ENCODE measurements at regions not wholly inside any gene's neighbourhood (a gene's known extent, or its start where the extent isn't known, plus 50 kb on each side); places are given as distances from the start of the nearest gene placed in this dataset.

DNA sequence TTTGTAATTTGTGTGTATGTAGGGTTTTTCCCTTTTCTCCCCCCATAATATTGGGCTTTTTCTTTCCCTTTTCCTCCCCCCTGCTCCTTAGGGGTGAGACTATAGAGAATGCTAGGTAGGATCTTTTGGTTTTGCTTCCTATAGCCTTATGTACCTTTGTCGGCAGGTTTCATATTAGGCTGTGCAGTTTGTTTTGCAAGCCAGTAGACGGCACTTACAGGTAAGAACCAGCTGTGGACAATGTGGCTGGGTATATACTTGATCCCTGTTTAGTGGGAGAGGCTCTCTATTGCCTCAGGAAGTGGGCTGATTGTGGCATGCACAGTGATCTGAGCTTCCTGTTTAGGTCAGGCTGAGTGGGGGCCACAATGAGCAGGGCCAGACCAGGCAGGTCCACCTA, 359.2 kb upstream of the OBI1 start:
- no peak overlapping the region for H3K4me3 ChIP-seq (ENCODE audit: low read length, poor library complexity, severe bottlenecking)
- no peaks in the 10 kb centered on the region for H3K27me3 ChIP-seq (ENCODE audit: insufficient read depth, low read length, poor library complexity, severe bottlenecking)
- no peaks in the 10 kb centered on the region for H3K4me1 ChIP-seq (ENCODE audit: insufficient read depth, low read length, poor library complexity, severe bottlenecking)
- H2AFZ ChIP-seq (ENCODE audit: low read length): no peak overlapping the region
- TF ChIP-seq CTCF (conservative IDR thresholded peaks at IDR 0.05; ENCODE audit: low read length): peak; percentile 55
- no peak for TF ChIP-seq EZH2phosphoT487 (IDR thresholded peaks at IDR 0.05; ENCODE audit: borderline replicate concordance)
- no peaks in the 10 kb centered on the region for H4K20me1 ChIP-seq (ENCODE audit: insufficient read depth, low read length, poor library complexity, severe bottlenecking)
- no peaks in the 10 kb centered on the region for H3F3A ChIP-seq (ENCODE audit: low read depth)
- H3K36me3 ChIP-seq (ENCODE audit: insufficient read depth, low read length): no peaks in the 10 kb centered on the region
- H3K79me2 ChIP-seq (ENCODE audit: insufficient read depth, low read length): no peaks in the 10 kb centered on the region
- H3K4me2 ChIP-seq (ENCODE audit: low read depth, low read length, poor library complexity, severe bottlenecking): no peak overlapping the region
- H3K9ac ChIP-seq (ENCODE audit: low read depth, low read length, poor library complexity, severe bottlenecking): no peak overlapping the region
- H3K9me3 ChIP-seq (ENCODE audit: insufficient read depth, low read depth, low read length): peaks cover 6% of the 10 kb centered on the region
- no peaks in the 10 kb centered on the region for H3K9me2 ChIP-seq (replicated peaks; ENCODE audit: low read depth, low read length)

- Histone ChIP-seq H3F3A (ENCODE audit: low read depth) (no peaks in the 10 kb centered on the region), H3K9ac (ENCODE audit: low read depth, low read length, poor library complexity, severe bottlenecking) (no peak overlapping the region), H3K4me1 (ENCODE audit: insufficient read depth, low read length, poor library complexity, severe bottlenecking) (no peaks in the 10 kb centered on the region), H4K20me1 (ENCODE audit: insufficient read depth, low read length, poor library complexity, severe bottlenecking) (no peaks in the 10 kb centered on the region), H3K4me2 (ENCODE audit: low read depth, low read length, poor library complexity, severe bottlenecking) (no peak overlapping the region), H2AFZ (ENCODE audit: low read length) (no peak overlapping the region), H3K79me2 (ENCODE audit: insufficient read depth, low read length) (no peaks in the 10 kb centered on the region), H3K36me3 (ENCODE audit: insufficient read depth, low read length) (no peaks in the 10 kb centered on the region), H3K4me3 (ENCODE audit: low read length, poor library complexity, severe bottlenecking) (no peak overlapping the region), H3K9me2 (replicated peaks; ENCODE audit: low read depth, low read length) (no peaks in the 10 kb centered on the region), H3K27me3 (ENCODE audit: insufficient read depth, low read length, poor library complexity, severe bottlenecking) (no peaks in the 10 kb centered on the region), H3K9me3 (ENCODE audit: insufficient read depth, low read depth, low read length) (peaks cover 5% of the 10 kb centered on the region)
- TF ChIP-seq EZH2phosphoT487 (IDR thresholded peaks at IDR 0.05; ENCODE audit: borderline replicate concordance) (no peak), CTCF (conservative IDR thresholded peaks at IDR 0.05; ENCODE audit: low read length) (no peak)
Observed at GRCh38 chr13:79011179-79011578, 352.2 kb upstream of the OBI1 start.

- H3K4me3 ChIP-seq (ENCODE audit: low read length, poor library complexity, severe bottlenecking): no peak overlapping the region
- H3K4me2 ChIP-seq (ENCODE audit: low read depth, low read length, poor library complexity, severe bottlenecking): no peak overlapping the region
- H3K4me1 ChIP-seq (ENCODE audit: insufficient read depth, low read length, poor library complexity, severe bottlenecking): no peaks in the 10 kb centered on the region
- H3K9me2 ChIP-seq (replicated peaks; ENCODE audit: low read depth, low read length): no peaks in the 10 kb centered on the region
- no peak overlapping the region for H2AFZ ChIP-seq (ENCODE audit: low read length)
- no peaks in the 10 kb centered on the region for H3K36me3 ChIP-seq (ENCODE audit: insufficient read depth, low read length)
- H3K79me2 ChIP-seq (ENCODE audit: insufficient read depth, low read length): no peaks in the 10 kb centered on the region
- H3K9ac ChIP-seq (ENCODE audit: low read depth, low read length, poor library complexity, severe bottlenecking): no peak overlapping the region
- no peaks in the 10 kb centered on the region for H4K20me1 ChIP-seq (ENCODE audit: insufficient read depth, low read length, poor library complexity, severe bottlenecking)
- no peaks in the 10 kb centered on the region for H3K9me3 ChIP-seq (ENCODE audit: insufficient read depth, low read depth, low read length)
- no peaks in the 10 kb centered on the region for H3F3A ChIP-seq (ENCODE audit: low read depth)
- no peaks in the 10 kb centered on the region for H3K27me3 ChIP-seq (ENCODE audit: insufficient read depth, low read length, poor library complexity, severe bottlenecking)
- TF ChIP-seq EZH2phosphoT487 (IDR thresholded peaks at IDR 0.05; ENCODE audit: borderline replicate concordance) (no peak), CTCF (conservative IDR thresholded peaks at IDR 0.05; ENCODE audit: low read length) (no peak)
Observed at GRCh38 chr13:79003989-79004898, 345.3 kb upstream of the OBI1 start.
